K562 (cell line): ENCODE measurements at regions not wholly inside any gene's neighbourhood (a gene's known extent, or its start where the extent isn't known, plus 50 kb on each side); places are given as distances from the start of the nearest gene placed in this dataset.

Experiments used
- ATAC-seq: fragments of 200-7000 bp; cut with Tn5 transposase; 3 replicates; pipeline ENCODE4 v1.9.1; 2020; ENCODE audit warnings: moderate library complexity
- BruUV-seq: library from RNA; stranded (reverse); fragments of 400-500 nt; replicated peaks from 2 replicates; lab custom pipeline; 2021; lab: Mats Ljungman, UMichigan
- CTCF ChIA-PET: fragments of 300-600 bp; formaldehyde crosslinking; extraction: SDS; loops from one replicate; lab custom pipeline; 2021; ENCODE audit warnings: low intra/inter-chr PET ratio; lab: Yijun Ruan, JAX
- POLR2A ChIA-PET: fragments of 300-600, 350-650 bp; sonication (Branson Sonifier 250); formaldehyde crosslinking; extraction: SDS; loops from one replicate; lab custom pipeline; 2021; ENCODE audit warnings: antibody characterized with exemption, inconsistent platforms; lab: Yijun Ruan, JAX
- DNase-seq, 4 experiments: peaks; one replicate each; pipeline versions ENCODE4 v3.0.0 to v3.0.0-alpha.2; 2011 to 2018; ENCODE audit warnings: low spot score in 3 of 4, mixed read lengths in 3 of 4; ENCODE audit errors: extremely low read depth in 1 of 4
- FAIRE-seq: peaks from 2 replicates; lab custom pipeline; 2011; peaks lifted over from hg19 to GRCh38; lab: Jason Lieb, UNC
- H2AFZ ChIP-seq: 2 replicates; pipeline ENCODE4 v1.6.0; 2011; ENCODE audit warnings: low read depth, low read length, control low read depth, inconsistent platforms
- H3K27ac ChIP-seq: fragments of 200-600 bp; 3 replicates; pipeline ENCODE4 v1.8.0; 2011; ENCODE audit warnings: low read depth, mild to moderate bottlenecking, control low read depth, inconsistent platforms, low read length, moderate library complexity, mixed read lengths; ENCODE audit errors: extremely low read depth
- H3K27me3 ChIP-seq, 2 experiments: fragments of 300-600 bp in 1 of 2; 2 replicates in 1 of 2; 3 replicates in 1 of 2; pipeline versions ENCODE4 v1.6.0 to v1.8.0; 2011; ENCODE audit warnings: inconsistent platforms in 2 of 2, low read length in 2 of 2, mild to moderate bottlenecking in 1 of 2, mixed read lengths in 1 of 2, moderate library complexity in 1 of 2; ENCODE audit not compliant: control insufficient read depth in 2 of 2, insufficient read depth in 2 of 2
- H3K36me3 ChIP-seq: fragments of 300-600 bp; 3 replicates; pipeline ENCODE4 v1.8.0; 2011; ENCODE audit warnings: mild to moderate bottlenecking, low read length, inconsistent platforms; ENCODE audit not compliant: control insufficient read depth, insufficient read depth
- H3K4me1 ChIP-seq, 2 experiments: fragments of 200-600 bp in 1 of 2; replicated peaks in 1 of 2; 2 replicates in 1 of 2; 3 replicates in 1 of 2; pipeline versions ENCODE4 v1.5.1 to v1.8.0; 2011; ENCODE audit warnings: inconsistent platforms in 2 of 2, low read length in 2 of 2, mild to moderate bottlenecking in 1 of 2, mixed read lengths in 1 of 2, moderate library complexity in 1 of 2; ENCODE audit not compliant: control insufficient read depth in 2 of 2, insufficient read depth in 2 of 2
- H3K4me2 ChIP-seq: 2 replicates; pipeline ENCODE4 v1.6.1; 2011; ENCODE audit warnings: low read length, control low read depth, inconsistent platforms, mixed read lengths; ENCODE audit not compliant: insufficient read depth
- H3K4me3 ChIP-seq: fragments of 200-600 bp; sonication (generic), shearing (Covaris generic); 2 replicates; pipeline ENCODE4 v1.5.1; 2016; ENCODE audit warnings: control low read depth, inconsistent platforms
- H3K79me2 ChIP-seq: fragments of 200-600 bp; 3 replicates; pipeline ENCODE4 v1.8.0; 2011; ENCODE audit warnings: low read length, inconsistent platforms; ENCODE audit not compliant: control insufficient read depth, insufficient read depth
- H3K9ac ChIP-seq, 2 experiments: 2 replicates each; pipeline versions ENCODE4 v1.6.0 to v1.6.1; 2011; ENCODE audit warnings: low read depth in 2 of 2, low read length in 2 of 2, control low read depth in 1 of 2, inconsistent platforms in 1 of 2, mild to moderate bottlenecking in 1 of 2, mixed read lengths in 1 of 2; ENCODE audit not compliant: insufficient read depth in 1 of 2
- H3K9me1 ChIP-seq: one replicate; pipeline ENCODE4 v1.6.0; 2011; ENCODE audit warnings: inconsistent platforms, mild to moderate bottlenecking, low read length, moderate library complexity; ENCODE audit not compliant: control insufficient read depth, insufficient read depth
- H3K9me3 ChIP-seq: replicated peaks from 2 replicates; pipeline ENCODE4 v1.5.1; 2011; ENCODE audit warnings: low read depth, low read length, inconsistent platforms; ENCODE audit not compliant: control insufficient read depth, insufficient read depth
- H4K20me1 ChIP-seq: replicated peaks from 2 replicates; pipeline ENCODE4 v1.6.1; 2011; ENCODE audit warnings: low read length, inconsistent platforms, mixed read lengths; ENCODE audit not compliant: control insufficient read depth, insufficient read depth
- NFATC3 ChIP-seq: fragments of 450-650 bp; IDR thresholded peaks from 2 replicates; pipeline ENCODE4 v1.6.1; 2017; ENCODE audit warnings: mild to moderate bottlenecking
- SIX5 ChIP-seq, 2 experiments: IDR thresholded peaks; 2 replicates each; pipeline ENCODE4 v1.6.1; 2011; ENCODE audit warnings: low read length in 2 of 2, borderline replicate concordance in 1 of 2, low read depth in 1 of 2, mild to moderate bottlenecking in 1 of 2, moderate library complexity in 1 of 2; ENCODE audit not compliant: insufficient read depth in 1 of 2
- WGBS: fragments of 100-300 bp; shearing (Covaris generic); methylation state at CpG from one replicate; pipeline ENCODE4 v1.1.6; 2016; ENCODE audit warnings: low coverage, mixed read lengths; ENCODE audit not compliant: insufficient coverage; ENCODE audit errors: missing lambda C conversion rate; 5-methylcytosine and 5-hydroxymethylcytosine counted together
- in situ Hi-C: fragments of 300-500 bp; cut with MboI; formaldehyde crosslinking; loops from 4 replicates; pipeline ENCODE4 v1.15.0; 2018; ENCODE audit warnings: inconsistent platforms, mixed read lengths
- intact Hi-C: fragments of 100-400 bp; cut with micrococcal nuclease; formaldehyde crosslinking; loops from 2 replicates; pipeline ENCODE4 v1.14.2; 2022
- TF ChIP-seq, protein P1 (sequence below): fragments of 250-450 bp; sonication (Bioruptor Pico); IDR thresholded peaks from 2 replicates; pipeline ENCODE4 v1.4.0; 2020

GRCh38 chr2:146801886-146802285 lies 1042.9 kb upstream of the ACVR2A start:
- no peak for TF ChIP-seq SIX5 (IDR thresholded peaks at IDR 0.05; ENCODE audit: borderline replicate concordance in 1 of 2, insufficient read depth in 1 of 2, low read depth in 1 of 2, low read length in 2 of 2)
- TF ChIP-seq, protein P1, sequence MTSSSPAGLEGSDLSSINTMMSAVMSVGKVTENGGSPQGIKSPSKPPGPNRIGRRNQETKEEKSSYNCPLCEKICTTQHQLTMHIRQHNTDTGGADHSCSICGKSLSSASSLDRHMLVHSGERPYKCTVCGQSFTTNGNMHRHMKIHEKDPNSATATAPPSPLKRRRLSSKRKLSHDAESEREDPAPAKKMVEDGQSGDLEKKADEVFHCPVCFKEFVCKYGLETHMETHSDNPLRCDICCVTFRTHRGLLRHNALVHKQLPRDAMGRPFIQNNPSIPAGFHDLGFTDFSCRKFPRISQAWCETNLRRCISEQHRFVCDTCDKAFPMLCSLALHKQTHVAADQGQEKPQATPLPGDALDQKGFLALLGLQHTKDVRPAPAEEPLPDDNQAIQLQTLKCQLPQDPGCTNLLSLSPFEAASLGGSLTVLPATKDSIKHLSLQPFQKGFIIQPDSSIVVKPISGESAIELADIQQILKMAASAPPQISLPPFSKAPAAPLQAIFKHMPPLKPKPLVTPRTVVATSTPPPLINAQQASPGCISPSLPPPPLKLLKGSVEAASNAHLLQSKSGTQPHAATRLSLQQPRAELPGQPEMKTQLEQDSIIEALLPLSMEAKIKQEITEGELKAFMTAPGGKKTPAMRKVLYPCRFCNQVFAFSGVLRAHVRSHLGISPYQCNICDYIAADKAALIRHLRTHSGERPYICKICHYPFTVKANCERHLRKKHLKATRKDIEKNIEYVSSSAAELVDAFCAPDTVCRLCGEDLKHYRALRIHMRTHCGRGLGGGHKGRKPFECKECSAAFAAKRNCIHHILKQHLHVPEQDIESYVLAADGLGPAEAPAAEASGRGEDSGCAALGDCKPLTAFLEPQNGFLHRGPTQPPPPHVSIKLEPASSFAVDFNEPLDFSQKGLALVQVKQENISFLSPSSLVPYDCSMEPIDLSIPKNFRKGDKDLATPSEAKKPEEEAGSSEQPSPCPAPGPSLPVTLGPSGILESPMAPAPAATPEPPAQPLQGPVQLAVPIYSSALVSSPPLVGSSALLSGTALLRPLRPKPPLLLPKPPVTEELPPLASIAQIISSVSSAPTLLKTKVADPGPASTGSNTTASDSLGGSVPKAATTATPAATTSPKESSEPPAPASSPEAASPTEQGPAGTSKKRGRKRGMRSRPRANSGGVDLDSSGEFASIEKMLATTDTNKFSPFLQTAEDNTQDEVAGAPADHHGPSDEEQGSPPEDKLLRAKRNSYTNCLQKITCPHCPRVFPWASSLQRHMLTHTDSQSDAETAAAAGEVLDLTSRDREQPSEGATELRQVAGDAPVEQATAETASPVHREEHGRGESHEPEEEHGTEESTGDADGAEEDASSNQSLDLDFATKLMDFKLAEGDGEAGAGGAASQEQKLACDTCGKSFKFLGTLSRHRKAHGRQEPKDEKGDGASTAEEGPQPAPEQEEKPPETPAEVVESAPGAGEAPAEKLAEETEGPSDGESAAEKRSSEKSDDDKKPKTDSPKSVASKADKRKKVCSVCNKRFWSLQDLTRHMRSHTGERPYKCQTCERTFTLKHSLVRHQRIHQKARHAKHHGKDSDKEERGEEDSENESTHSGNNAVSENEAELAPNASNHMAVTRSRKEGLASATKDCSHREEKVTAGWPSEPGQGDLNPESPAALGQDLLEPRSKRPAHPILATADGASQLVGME (CRISPR knock-in tag) = no peak
- TF ChIP-seq NFATC3 = no peak
- intact Hi-C loops = no loop called here
- Histone ChIP-seq H3K9me1 (no peaks in the 10 kb centered on the region), H3K9ac (no peak overlapping the region), H2AFZ (no peak overlapping the region), H3K36me3 (no peaks in the 10 kb centered on the region), H4K20me1 (no peaks in the 10 kb centered on the region), H3K27ac (no peak overlapping the region), H3K27me3 (no peaks in the 10 kb centered on the region), H3K4me1 (no peaks in the 10 kb centered on the region), H3K9me3 (no peaks in the 10 kb centered on the region; the same call in 1 of the 2 replicates), H3K79me2 (no peaks in the 10 kb centered on the region), H3K4me2 (no peak overlapping the region), H3K4me3 (no peak overlapping the region)
- in situ Hi-C loops = no loop called here
- ChIA-PET CTCF (no interaction called here), POLR2A (no interaction called here)
- ATAC-seq (no peak), FAIRE-seq (no peak), DNase-seq (no peak)
- WGBS = 0% methylated on average over 1 of the region's 1 CpG
- BruUV-seq = no TSS peak
